SK-N-SH (cell line): ENCODE measurements at regions not wholly inside any gene's neighbourhood (a gene's known extent, or its start where the extent isn't known, plus 50 kb on each side); places are given as distances from the start of the nearest gene placed in this dataset.

Experiments used
- CTCF ChIA-PET: fragments of 300-600, 350-600 bp; formaldehyde crosslinking; extraction: SDS; loops from one replicate; lab custom pipeline; 2021; lab: Yijun Ruan, JAX
- POLR2A ChIA-PET: fragments of 350-600 bp; sonication (Branson Sonifier 250); formaldehyde crosslinking; extraction: SDS; loops from one replicate; lab custom pipeline; 2020; ENCODE audit warnings: antibody characterized with exemption, inconsistent platforms; lab: Yijun Ruan, JAX
- DNase-seq: peaks from one replicate; pipeline ENCODE4 v3.0.0; 2012
- H2AFZ ChIP-seq: fragments of 200-600 bp; sonication (generic); 2 replicates; pipeline ENCODE4 v1.8.1; 2016; ENCODE audit warnings: antibody characterized with exemption, mild to moderate bottlenecking, low read depth
- H3F3A ChIP-seq: fragments of 200-600 bp; sonication (generic); replicated peaks from 2 replicates; pipeline ENCODE3; 2016; ENCODE audit warnings: antibody characterized with exemption, mild to moderate bottlenecking; ENCODE audit not compliant: insufficient read depth
- H3K27ac ChIP-seq, 2 experiments: fragments of 200-500 bp in 1 of 2; fragments of 200-600 bp in 1 of 2; sonication (Bioruptor generic) in 1 of 2; sonication (generic), shearing (Covaris generic) in 1 of 2; 2 replicates each; pipeline versions ENCODE4 v1.5.1 to v1.6.1; 2014 to 2016; ENCODE audit warnings: low read depth in 2 of 2, inconsistent platforms in 1 of 2, low read length in 1 of 2, mild to moderate bottlenecking in 1 of 2, mixed read lengths in 1 of 2
- H3K27me3 ChIP-seq: fragments of 200-600 bp; sonication (generic), shearing (Covaris generic); 2 replicates; pipeline ENCODE4 v1.6.1; 2016; ENCODE audit warnings: mixed run types; ENCODE audit not compliant: insufficient read depth
- H3K36me3 ChIP-seq, 2 experiments: fragments of 200-500 bp in 1 of 2; fragments of 200-600 bp in 1 of 2; sonication (Bioruptor generic) in 1 of 2; sonication (generic) in 1 of 2; replicated peaks in 1 of 2; 2 replicates each; pipeline versions ENCODE3 to v1.5.1; 2014 to 2016; ENCODE audit warnings: low read length in 1 of 2, mild to moderate bottlenecking in 1 of 2; ENCODE audit not compliant: insufficient read depth in 2 of 2, control insufficient read depth in 1 of 2
- H3K4me1 ChIP-seq, 2 experiments: fragments of 200-500 bp in 1 of 2; fragments of 200-600 bp in 1 of 2; sonication (Bioruptor generic) in 1 of 2; sonication (generic), shearing (Covaris generic) in 1 of 2; 2 replicates each; pipeline versions ENCODE4 v1.5.1 to v1.6.1; 2014 to 2016; ENCODE audit warnings: low read depth in 1 of 2, low read length in 1 of 2, mixed run types in 1 of 2; ENCODE audit not compliant: insufficient read depth in 2 of 2, control insufficient read depth in 1 of 2
- H3K4me2 ChIP-seq: fragments of 200-600 bp; sonication (generic), shearing (Covaris generic); 2 replicates; pipeline ENCODE4 v1.6.1; 2017; ENCODE audit warnings: mixed run types
- H3K4me3 ChIP-seq, 2 experiments: fragments of 200-500 bp in 1 of 2; fragments of 200-600 bp in 1 of 2; sonication (Bioruptor generic) in 1 of 2; sonication (generic), shearing (Covaris generic) in 1 of 2; 2 replicates each; pipeline versions ENCODE4 v1.5.1 to v1.8.1; 2014 to 2016; ENCODE audit warnings: low read depth in 2 of 2, inconsistent platforms in 1 of 2, low read length in 1 of 2, mild to moderate bottlenecking in 1 of 2, mixed read lengths in 1 of 2, moderate library complexity in 1 of 2
- H3K79me2 ChIP-seq: fragments of 200-600 bp; sonication (generic); 2 replicates; pipeline ENCODE4 v1.8.1; 2017; ENCODE audit warnings: mild to moderate bottlenecking; ENCODE audit not compliant: insufficient read depth
- H3K9ac ChIP-seq: fragments of 200-600 bp; sonication (generic); 2 replicates; pipeline ENCODE4 v1.6.1; 2017; ENCODE audit warnings: mixed run types
- H3K9me2 ChIP-seq: fragments of 200-600 bp; sonication (generic); 2 replicates; pipeline ENCODE4 v1.6.1; 2017; ENCODE audit warnings: mixed run types
- H3K9me3 ChIP-seq: fragments of 200-600 bp; sonication (generic); 2 replicates; pipeline ENCODE4 v1.6.1; 2017; ENCODE audit warnings: mixed run types, mild to moderate bottlenecking, moderate library complexity
- H4K20me1 ChIP-seq: fragments of 200-600 bp; sonication (generic); 2 replicates; pipeline ENCODE4 v1.6.1; 2017; ENCODE audit warnings: mild to moderate bottlenecking, mixed run types; ENCODE audit not compliant: insufficient read depth
- CHD2 ChIP-seq: fragments of 150-350 bp; IDR thresholded peaks from 2 replicates; pipeline ENCODE4 v1.6.1; 2018; ENCODE audit warnings: low read length; ENCODE audit not compliant: partially characterized antibody
- EZH2phosphoT487 ChIP-seq: fragments of 200-600 bp; sonication (generic); IDR thresholded peaks from 2 replicates; pipeline ENCODE4 v1.6.1; 2017; ENCODE audit warnings: low read depth, mixed run types, mild to moderate bottlenecking, antibody characterized with exemption, moderate library complexity, borderline replicate concordance
- FOSL2 ChIP-seq: IDR thresholded peaks from 2 replicates; pipeline ENCODE4 v1.4.0; 2012; ENCODE audit warnings: low read depth, mild to moderate bottlenecking, moderate library complexity, borderline replicate concordance
- FOXM1 ChIP-seq: IDR thresholded peaks from 2 replicates; pipeline ENCODE4 v1.4.0; 2012; ENCODE audit warnings: low read depth, mild to moderate bottlenecking
- GATA2 ChIP-seq: sonication (generic); formaldehyde crosslinking; IDR thresholded peaks from 2 replicates; pipeline ENCODE4 v1.5.0; 2020; ENCODE audit warnings: mild to moderate bottlenecking, missing genetic modification reagents
- JUND ChIP-seq: IDR thresholded peaks from 2 replicates; pipeline ENCODE4 v1.4.0; 2012
- MXI1 ChIP-seq: IDR thresholded peaks from 2 replicates; pipeline ENCODE4 v1.6.1; 2012; ENCODE audit warnings: mild to moderate bottlenecking, low read depth, low read length, improper control_type of control experiment
- NRF1 ChIP-seq: IDR thresholded peaks from 2 replicates; pipeline ENCODE4 v1.6.1; 2012; ENCODE audit warnings: low read depth, mild to moderate bottlenecking, low read length
- RCOR1 ChIP-seq: fragments of 150-350 bp; IDR thresholded peaks from 2 replicates; pipeline ENCODE4 v1.6.1; 2017; ENCODE audit warnings: antibody characterized with exemption, low read length
- RFX5 ChIP-seq: IDR thresholded peaks from 2 replicates; pipeline ENCODE4 v1.6.1; 2012; ENCODE audit warnings: mild to moderate bottlenecking, improper control_type of control experiment, low read length
- SIN3A ChIP-seq: IDR thresholded peaks from 2 replicates; pipeline ENCODE4 v1.6.1; 2012; ENCODE audit warnings: low read depth, mild to moderate bottlenecking, low read length, moderate library complexity, borderline replicate concordance
- SMC3 ChIP-seq: IDR thresholded peaks from 2 replicates; pipeline ENCODE4 v1.6.1; 2012; ENCODE audit warnings: low read depth, low read length, improper control_type of control experiment
- TCF12 ChIP-seq: IDR thresholded peaks from 2 replicates; pipeline ENCODE4 v1.4.0; 2012
- TEAD4 ChIP-seq: IDR thresholded peaks from 2 replicates; pipeline ENCODE4 v1.4.0; 2012; ENCODE audit warnings: mild to moderate bottlenecking, borderline replicate concordance; ENCODE audit not compliant: insufficient read depth
- WGBS: methylation state at CpG from one replicate; pipeline ENCODE4 v1.1.6; 2017; ENCODE audit warnings: low lambda C conversion rate; 5-methylcytosine and 5-hydroxymethylcytosine counted together
- TF ChIP-seq, protein P1 (sequence below): IDR thresholded peaks from 2 replicates; pipeline ENCODE4 v1.4.0; 2012; ENCODE audit warnings: low read depth, borderline replicate concordance
- TF ChIP-seq, protein P2 (sequence below): fragments of 150-350 bp; IDR thresholded peaks from 2 replicates; pipeline ENCODE4 v1.6.1; 2017; ENCODE audit warnings: antibody characterized with exemption, low read length, low read depth, borderline replicate concordance
- TF ChIP-seq, protein P3 (sequence below): IDR thresholded peaks from 2 replicates; pipeline ENCODE4 v1.4.0; 2012; ENCODE audit warnings: low read depth
- TF ChIP-seq, protein P4 (sequence below): IDR thresholded peaks from 2 replicates; pipeline ENCODE4; 2012
- TF ChIP-seq, protein P5 (sequence below): fragments of 200-600 bp; sonication (generic); IDR thresholded peaks from 2 replicates; pipeline ENCODE4 v1.6.1; 2017; ENCODE audit warnings: antibody characterized with exemption, mild to moderate bottlenecking, moderate library complexity

DNA sequence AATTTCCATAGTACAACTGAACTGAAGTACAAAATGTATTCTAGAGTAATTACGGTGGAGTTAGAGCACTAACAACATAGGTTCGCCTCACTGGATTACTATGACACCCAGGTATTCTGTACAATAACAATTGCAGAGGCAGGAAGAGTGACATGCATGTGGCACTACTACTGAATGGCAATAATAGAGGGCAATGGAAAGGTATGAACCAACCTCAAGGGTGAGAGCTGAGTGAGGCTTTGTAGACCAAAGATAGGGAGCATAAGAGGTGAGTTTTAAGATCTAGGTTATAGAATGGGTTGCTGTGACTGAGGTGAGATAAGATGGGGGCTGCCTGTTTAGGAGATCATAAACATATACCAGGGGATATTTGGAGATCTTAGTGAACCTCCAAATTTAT lies 343.1 kb downstream of the PCNX1 start:
- Histone ChIP-seq H4K20me1 (no peaks in the 10 kb centered on the region), H3K27me3 (no peaks in the 10 kb centered on the region), H3K36me3 (no peaks in the 10 kb centered on the region), H3K27ac (no peak overlapping the region), H3K79me2 (no peaks in the 10 kb centered on the region)
- CTCF ChIA-PET = interaction anchor here (0.9 kb wide), 1 partner anchor 71 kb away, joined by 3 read pairs; no protein-coding TSS in a partner anchor
- TF ChIP-seq GATA2 (CRISPR knock-in tag) (no peak), JUND (no peak), TCF12 (no peak), CHD2 (no peak), FOXM1 (no peak), RCOR1 (no peak), RFX5 (no peak), FOSL2 (no peak), TEAD4 (no peak), SIN3A (no peak), MXI1 (no peak), SMC3 (no peak), EZH2phosphoT487 (no peak), NRF1 (no peak)
- TF ChIP-seq, protein P1, sequence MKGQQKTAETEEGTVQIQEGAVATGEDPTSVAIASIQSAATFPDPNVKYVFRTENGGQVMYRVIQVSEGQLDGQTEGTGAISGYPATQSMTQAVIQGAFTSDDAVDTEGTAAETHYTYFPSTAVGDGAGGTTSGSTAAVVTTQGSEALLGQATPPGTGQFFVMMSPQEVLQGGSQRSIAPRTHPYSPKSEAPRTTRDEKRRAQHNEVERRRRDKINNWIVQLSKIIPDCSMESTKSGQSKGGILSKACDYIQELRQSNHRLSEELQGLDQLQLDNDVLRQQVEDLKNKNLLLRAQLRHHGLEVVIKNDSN = no peak
- TF ChIP-seq, protein P2, sequence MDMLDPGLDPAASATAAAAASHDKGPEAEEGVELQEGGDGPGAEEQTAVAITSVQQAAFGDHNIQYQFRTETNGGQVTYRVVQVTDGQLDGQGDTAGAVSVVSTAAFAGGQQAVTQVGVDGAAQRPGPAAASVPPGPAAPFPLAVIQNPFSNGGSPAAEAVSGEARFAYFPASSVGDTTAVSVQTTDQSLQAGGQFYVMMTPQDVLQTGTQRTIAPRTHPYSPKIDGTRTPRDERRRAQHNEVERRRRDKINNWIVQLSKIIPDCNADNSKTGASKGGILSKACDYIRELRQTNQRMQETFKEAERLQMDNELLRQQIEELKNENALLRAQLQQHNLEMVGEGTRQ = no peak
- TF ChIP-seq, protein P3, sequence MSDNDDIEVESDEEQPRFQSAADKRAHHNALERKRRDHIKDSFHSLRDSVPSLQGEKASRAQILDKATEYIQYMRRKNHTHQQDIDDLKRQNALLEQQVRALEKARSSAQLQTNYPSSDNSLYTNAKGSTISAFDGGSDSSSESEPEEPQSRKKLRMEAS = no peak
- TF ChIP-seq, protein P4, sequence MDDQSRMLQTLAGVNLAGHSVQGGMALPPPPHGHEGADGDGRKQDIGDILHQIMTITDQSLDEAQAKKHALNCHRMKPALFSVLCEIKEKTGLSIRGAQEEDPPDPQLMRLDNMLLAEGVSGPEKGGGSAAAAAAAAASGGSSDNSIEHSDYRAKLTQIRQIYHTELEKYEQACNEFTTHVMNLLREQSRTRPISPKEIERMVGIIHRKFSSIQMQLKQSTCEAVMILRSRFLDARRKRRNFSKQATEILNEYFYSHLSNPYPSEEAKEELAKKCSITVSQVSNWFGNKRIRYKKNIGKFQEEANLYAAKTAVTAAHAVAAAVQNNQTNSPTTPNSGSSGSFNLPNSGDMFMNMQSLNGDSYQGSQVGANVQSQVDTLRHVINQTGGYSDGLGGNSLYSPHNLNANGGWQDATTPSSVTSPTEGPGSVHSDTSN = no peak
- TF ChIP-seq, protein P5, sequence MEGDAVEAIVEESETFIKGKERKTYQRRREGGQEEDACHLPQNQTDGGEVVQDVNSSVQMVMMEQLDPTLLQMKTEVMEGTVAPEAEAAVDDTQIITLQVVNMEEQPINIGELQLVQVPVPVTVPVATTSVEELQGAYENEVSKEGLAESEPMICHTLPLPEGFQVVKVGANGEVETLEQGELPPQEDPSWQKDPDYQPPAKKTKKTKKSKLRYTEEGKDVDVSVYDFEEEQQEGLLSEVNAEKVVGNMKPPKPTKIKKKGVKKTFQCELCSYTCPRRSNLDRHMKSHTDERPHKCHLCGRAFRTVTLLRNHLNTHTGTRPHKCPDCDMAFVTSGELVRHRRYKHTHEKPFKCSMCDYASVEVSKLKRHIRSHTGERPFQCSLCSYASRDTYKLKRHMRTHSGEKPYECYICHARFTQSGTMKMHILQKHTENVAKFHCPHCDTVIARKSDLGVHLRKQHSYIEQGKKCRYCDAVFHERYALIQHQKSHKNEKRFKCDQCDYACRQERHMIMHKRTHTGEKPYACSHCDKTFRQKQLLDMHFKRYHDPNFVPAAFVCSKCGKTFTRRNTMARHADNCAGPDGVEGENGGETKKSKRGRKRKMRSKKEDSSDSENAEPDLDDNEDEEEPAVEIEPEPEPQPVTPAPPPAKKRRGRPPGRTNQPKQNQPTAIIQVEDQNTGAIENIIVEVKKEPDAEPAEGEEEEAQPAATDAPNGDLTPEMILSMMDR = no peak
- TF ChIP-seq, all 33 proteins: peak for 0
- Histone ChIP-seq H3K9ac (no peak overlapping the region), H2AFZ (no peak overlapping the region), H3K4me2 (no peak overlapping the region), H3K4me3 (no peak overlapping the region), H3K9me3 (no peaks in the 10 kb centered on the region), H3F3A (no peaks in the 10 kb centered on the region), H3K9me2 (no peaks in the 10 kb centered on the region), H3K4me1 (no peaks in the 10 kb centered on the region)
- POLR2A ChIA-PET = no interaction called here
- no peak for DNase-seq
- WGBS = 76% methylated on average over 2 of the region's 2 CpGs
